ENCODE measurements at regions not wholly inside any gene's neighbourhood (a gene's known extent, or its start where the extent isn't known, plus 50 kb on each side); places are given as distances from the start of the nearest gene placed in this dataset.

GRCh38 chr6:16974704-16975359 lies 127.0 kb upstream of the STMND1 start:
- DNase-seq: no peak

- DNase-seq: no peak
These were observed 127.5 kb upstream of the STMND1 start for GRCh38 chr6:16974387-16974673.

- DNase-seq: no peak
These were observed 128.1 kb upstream of the STMND1 start for GRCh38 chr6:16973545-16974386.

DNA sequence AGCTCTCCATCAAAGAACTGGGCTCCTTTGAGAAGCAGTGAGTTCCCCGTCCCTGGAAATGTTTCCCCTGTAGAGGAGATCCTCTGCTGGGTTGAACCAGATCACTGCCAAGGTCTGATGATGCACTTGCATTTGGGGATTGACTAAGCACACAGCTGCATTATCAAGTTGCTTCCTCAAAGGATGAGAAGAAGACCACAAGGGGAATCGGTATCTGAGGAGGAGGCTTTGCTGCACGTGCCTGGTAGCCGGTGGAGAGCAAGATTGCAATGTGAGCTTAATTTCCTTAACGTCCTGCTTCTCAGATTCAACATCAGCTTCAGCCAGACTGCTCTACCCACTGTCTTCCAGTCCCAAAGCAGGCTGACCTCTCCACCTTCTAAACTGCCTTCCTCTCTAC lies 128.8 kb upstream of the STMND1 start:
- no peak for DNase-seq

- no peak for DNase-seq
These were observed 129.3 kb upstream of the STMND1 start for GRCh38 chr6:16972535-16972934.

- DNase-seq: no peak
These were observed 131.9 kb upstream of the STMND1 start for GRCh38 chr6:16969699-16970655.

GRCh38 chr6:16968101-16968500 lies 133.7 kb upstream of the STMND1 start:
- DNase-seq: no peak

- DNase-seq: no peak
These were observed 134.4 kb upstream of the STMND1 start for GRCh38 chr6:16967470-16967817.

DNA sequence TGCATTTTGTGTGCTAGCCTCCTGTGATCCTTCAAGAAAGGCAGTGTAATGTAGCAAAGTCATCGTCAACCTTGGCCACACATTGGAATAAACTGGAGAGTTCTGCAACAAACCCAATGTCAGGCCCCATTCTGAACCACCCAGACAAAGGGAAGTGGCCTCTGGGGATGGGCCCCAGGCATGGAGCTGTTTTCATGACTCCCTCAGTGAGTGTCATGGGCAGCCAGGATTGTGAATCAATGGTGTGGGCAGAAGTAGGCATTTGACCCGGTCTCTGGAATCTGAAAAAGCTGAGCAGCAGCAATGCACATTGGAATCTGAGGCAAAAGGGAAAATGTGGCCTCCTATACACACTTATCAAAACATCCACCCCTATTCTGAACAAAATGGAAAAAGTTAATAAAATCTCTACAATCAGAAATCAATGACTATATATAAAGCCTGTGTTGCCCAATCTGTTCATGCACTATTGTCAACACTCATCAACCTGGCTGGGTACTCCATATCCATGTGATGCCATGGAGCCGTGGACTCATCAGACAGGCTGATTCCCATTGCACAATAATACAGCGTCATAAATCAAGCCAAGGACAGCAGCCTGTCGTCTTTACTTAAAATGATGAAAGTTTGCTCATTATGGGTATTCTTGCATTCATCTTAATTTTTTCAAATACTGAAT lies 134.9 kb upstream of the STMND1 start:
- DNase-seq: no peak

- no peak for DNase-seq
These were observed 136.2 kb upstream of the STMND1 start for GRCh38 chr6:16965689-16966088.

DNA sequence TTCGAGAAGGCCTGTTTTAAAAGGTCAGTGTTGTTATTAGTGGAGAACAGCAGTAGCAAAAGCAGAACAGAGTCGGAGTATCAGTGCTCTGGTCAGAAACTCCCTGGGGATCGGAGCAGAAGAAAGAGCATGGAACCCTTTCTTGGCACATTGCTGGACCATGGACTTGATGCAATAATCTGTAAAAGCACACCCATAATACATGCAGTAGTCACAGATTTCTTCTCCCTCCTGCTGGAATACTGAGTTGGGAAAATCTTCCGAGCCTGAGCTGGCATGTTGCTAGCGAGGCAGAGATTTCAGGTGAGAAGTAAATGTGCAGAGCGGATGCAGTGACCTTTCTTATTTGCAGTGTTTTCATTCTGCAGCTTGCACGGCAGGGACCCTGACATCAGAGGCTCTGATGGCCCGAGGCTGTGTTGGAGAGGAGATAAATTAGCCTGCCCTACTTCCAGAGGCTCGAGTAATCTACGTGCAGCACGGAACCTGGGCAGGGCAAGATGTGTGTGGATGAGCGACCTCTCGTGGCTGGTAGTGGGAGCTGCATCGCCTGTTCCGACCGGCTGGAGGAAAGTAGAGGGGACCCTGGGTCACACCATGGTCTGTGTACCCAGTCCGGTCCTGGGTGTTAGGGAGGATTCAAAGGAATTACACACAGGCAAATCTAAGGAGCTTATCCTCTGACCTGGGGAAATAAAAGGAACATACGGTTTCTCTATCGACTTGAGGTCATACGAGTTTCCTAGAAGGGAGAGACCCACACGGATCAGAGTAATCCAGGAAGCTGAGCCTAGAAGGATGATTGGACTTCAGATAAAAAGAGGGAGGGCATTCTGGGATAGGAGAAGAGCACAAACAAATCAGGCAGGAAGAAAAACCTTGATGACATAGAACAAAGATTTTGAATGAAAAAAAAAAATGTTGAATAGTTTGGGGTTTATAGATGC lies 137.0 kb upstream of the STMND1 start:
- peak; percentile 71 for DNase-seq

DNA sequence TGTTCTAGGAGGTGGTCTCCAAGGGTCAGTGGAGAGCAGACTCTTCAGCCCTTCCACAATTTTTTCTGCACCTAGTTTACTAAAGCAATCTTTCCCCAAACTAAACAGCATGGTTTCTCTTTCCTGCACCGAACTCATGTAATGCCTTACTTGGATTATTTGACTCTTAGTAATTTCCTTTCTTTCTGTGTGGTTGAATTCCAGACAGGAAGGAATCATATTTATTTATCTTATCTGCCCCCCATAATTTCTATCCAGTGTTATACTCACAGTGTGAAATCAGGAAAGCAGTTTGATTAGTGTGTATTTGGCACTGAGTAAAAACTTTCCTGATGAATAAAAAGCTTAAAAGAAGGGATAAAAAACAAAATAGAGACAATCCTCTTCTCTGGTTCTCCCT lies 140.3 kb upstream of the STMND1 start:
- no peak for DNase-seq

- no peak for DNase-seq
These were observed 142.1 kb upstream of the STMND1 start for GRCh38 chr6:16959789-16960188.

- no peak for DNase-seq
These were observed 145.5 kb upstream of the STMND1 start for GRCh38 chr6:16956361-16956760.

GRCh38 chr6:16955899-16956298 lies 146.0 kb upstream of the STMND1 start:
- no peak for DNase-seq

DNA sequence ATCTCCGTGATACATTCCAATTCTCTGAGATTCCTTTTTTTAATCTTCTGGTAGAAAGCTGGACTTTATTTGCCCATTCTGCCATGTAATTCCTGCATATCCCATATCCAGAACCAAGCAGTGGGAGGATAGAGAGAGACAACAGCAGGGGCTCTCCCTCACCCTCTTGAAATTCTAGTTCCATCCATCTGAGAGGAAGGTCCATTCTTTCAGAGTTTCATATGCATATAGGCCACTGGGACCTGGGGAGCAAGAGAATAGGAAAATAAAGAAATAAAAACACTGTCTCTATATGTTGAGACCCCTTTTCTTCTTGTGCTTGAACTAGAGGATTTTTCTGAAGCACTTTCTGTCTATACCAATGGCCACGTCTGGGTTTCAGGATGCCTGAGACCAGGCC lies 147.9 kb upstream of the STMND1 start:
- no peak for DNase-seq

DNA sequence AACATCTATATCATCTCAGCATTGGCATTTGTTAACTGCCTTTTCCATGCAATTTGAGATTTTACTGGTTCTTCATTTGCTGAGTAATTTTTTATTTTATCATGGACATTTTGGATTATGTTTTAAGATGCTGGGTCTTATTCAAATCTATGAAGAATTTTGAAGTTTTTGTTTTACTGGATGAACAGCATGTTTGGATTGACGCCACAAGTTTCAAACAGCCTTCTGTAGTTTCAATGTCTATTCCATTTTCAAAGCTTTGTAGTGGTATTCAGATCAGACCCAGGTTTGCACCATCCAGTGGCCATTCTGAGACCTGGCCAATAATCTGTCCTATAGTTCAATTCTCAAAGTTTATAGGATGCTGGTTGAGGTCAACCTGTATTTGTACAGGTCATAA lies 148.4 kb upstream of the STMND1 start:
- no peak for DNase-seq

GRCh38 chr6:16950825-16951495 lies 150.9 kb upstream of the STMND1 start:
- DNase-seq: no peak

DNA sequence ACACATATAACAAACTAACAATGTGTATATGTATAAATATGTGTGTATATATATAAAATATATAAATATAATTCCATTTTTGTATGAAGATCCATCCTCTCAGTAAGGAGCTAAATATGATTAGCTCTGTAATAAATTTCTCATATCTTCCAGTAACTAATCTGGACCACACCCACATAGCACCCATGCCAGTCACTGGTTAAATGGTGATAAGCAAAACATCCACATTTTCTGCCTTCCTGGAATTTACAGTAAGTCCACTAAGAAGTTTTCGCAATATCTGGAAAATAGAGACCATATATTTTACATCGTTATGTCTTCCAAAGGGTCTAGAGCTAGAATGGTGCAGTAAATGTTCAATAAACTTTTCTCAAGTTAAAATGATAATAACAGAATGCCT lies 151.5 kb upstream of the STMND1 start:
- DNase-seq: no peak

DNA sequence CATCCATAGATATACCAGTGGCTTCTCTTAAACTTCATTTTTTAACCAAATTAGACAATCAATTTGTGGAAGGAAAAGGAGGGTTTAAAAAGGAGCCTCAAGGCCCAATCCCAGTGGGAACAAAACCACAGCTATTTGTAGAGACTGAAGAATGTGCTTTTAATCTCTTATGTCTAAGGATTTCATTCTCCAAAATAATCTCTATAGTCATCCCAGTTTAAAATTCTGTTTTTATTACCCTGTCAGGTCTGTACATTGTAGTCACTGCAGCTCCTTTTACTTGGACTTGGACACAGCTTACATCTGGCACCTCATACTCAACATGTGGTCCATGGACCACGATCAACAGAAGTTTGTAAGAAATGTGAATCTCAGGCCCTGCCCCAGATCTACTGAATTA lies 152.1 kb upstream of the STMND1 start:
- DNase-seq: no peak

DNA sequence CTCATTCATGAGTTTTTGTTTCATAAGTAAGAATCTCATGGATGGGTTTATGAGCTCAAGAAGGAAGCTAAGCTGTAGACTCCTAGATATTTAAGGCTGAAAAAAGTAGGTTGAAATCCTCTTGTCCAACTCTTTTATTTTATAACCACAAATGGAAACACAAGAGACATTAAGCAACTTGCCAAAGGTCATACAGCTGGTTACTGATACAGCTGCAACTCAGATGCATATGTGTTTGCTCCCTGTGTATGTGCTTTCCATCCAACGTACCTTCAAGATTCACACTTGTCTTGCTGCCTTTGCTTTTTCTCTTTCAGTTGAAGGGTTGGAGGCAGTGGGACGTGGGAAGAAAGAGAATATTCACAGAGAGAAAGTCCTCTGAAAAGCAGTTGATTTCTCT lies 153.5 kb upstream of the STMND1 start:
- no peak for DNase-seq

Data from T1000 (cell line).